Stimulated activated CD4-positive, alpha-beta T cell treated with anti-CD3 and anti-CD28 coated beads, TNF-alpha, amount 100 ng/mL, for 48 hours (primary cell): ENCODE measurements at regions not wholly inside any gene's neighbourhood (a gene's known extent, or its start where the extent isn't known, plus 50 kb on each side); places are given as distances from the start of the nearest gene placed in this dataset.
"Not testable (repeated sequence)": the region's sequence is repeated elsewhere in the genome, so short reads cannot be mapped to it uniquely, and the experiment has no call there.

ENCODE experiments used
- DNase-seq, 3 donors: peaks; one replicate each; pipeline ENCODE4 v3.0.0-alpha.2; 2020; ENCODE audit warnings: low read depth in 3 of 3

GRCh38 chr10:3879073-3879472, 94.1 kb upstream of the KLF6 start:
- no peak for DNase-seq

GRCh38 chr10:3877211-3878000, 92.4 kb upstream of the KLF6 start:
- no peak for DNase-seq

DNA sequence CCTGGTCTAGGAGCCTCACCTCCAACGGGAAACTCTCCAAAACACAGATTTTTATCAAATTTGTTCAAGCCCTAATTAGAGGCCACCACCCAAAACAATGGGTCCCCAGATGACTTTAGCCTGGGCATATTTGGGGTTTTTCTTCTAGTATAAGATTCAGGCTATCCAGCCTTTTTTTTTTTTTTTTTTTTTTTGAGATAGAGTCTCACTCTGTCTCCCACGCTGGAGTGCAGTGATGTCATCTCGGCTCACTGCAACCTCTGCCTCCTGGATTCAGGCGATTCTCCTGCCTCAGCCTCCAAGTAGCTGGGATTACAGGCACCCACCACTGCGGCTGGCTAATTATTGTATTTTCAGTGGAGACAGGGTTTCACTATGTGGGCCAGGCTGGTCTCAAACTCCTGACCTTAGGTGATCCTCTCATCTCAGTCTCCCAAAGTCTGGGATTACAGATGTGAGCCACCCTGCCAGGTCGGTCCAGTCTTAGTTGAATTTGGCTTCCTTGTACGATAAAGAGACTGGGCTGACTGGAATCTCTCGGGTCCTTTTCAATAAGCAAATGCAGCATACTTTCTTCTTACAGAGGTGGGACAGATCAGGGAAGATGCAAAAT, 91.4 kb upstream of the KLF6 start:
- no peak for DNase-seq

DNA sequence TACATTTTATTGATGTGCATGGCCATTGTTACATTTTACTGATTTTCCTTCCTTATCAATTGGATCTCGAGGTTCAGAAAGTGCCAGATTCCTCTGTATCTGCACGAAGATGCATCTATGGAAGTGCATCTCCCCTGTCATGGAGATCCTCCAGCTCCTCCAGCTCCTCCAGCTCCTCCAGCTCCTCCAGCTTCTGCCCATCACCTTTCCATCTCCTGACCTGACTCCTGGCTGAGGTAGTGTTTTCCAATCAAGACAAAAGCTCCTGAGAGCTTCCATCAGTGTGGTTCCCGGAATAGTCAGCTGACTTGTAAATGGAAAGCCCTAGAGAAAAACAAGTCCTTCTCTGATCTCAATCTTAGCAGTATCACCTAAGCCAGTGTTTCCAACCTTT, 90.8 kb upstream of the KLF6 start:
- DNase-seq = no peak

DNA sequence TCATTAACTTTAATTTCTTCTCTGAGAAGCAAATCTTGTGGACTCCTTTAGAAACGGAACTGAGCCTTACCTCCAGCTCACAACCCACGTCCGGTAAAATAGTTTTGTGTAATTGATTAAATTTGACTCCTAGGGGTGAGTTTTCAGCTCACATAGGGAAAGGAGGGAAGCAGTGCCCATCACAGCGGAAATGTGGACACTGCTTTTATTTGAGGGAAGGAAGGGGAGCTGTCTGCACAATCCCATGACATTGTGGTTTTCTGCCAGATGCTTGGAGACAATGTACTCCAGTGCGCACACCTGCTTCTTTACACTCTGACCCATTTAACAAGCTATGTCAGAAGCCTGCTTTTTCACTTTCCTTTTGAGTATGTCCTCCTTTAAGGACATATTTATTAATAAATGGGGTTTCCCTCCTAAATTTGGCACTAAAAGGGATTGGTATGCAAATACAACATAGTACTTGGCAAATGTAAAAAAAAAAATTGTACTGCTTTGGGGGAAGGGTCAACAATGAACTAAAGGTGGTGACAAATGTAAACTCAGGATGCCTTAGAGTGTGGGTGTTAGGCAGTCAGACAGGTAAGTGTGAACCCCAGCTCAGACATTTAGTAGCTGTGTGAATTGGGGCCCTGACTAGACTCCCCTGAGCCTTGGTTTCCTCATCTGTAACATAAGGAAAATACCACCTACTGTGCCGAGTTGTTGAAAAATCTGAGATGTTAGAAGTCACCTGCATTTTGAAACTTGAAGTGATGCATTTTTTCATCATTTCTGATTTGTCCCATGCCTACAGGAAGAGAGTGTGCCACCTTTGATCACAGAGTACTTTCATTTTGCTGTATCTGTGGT, 90.2 kb upstream of the KLF6 start:
- no peak for DNase-seq

DNA sequence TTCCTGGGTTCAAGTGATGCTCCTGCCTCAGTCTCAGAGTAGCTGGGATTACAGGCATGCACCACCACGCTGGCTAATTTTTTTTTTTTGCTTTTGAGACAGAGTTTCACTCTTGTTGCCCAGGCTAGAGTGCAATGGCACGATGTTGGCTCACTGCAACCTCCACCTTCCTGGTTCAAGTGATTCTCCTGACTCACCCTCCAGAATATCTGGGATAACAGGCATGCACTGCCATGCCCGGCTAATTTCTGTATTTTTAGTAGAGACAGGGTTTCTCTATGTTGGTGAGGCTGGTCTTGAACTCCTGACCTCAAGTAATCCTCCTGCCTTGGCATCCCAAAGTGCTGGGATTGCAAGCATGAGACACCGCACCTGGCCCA, 89.6 kb upstream of the KLF6 start:
- not testable (repeated sequence) for DNase-seq

DNA sequence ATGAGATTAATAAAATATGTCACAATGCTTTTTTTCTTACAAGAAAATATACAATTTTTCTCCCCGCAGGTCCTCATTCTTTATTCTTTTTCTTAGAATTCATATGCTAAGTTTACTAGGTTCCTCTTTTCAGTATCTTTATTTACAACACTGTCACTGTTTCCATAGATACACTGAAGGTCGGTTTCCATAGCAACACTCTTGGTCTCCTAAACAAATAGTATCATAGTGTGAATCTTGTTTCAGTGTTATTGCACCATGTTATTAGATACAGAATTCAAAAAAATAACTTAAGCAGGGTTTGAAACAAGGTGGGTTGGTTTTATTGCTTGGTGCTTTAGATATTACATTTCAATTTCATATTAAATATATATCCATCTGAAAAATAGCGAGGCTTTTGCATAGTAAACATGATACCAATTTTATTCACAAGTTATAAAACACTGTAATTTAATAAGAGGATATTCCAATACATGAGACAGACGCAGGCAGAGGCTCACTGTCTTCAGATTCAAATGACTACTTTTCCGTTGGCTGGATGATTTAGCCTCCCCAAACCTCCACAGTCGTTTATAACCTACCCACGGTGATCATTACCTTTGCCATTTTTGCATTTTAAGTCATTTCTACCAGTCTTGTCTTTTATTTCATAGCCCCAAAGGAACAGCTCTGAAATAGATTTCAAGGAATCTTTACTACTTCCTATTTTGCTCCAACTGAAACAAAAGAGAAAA, 88.9 kb upstream of the KLF6 start:
- DNase-seq = no peak

DNA sequence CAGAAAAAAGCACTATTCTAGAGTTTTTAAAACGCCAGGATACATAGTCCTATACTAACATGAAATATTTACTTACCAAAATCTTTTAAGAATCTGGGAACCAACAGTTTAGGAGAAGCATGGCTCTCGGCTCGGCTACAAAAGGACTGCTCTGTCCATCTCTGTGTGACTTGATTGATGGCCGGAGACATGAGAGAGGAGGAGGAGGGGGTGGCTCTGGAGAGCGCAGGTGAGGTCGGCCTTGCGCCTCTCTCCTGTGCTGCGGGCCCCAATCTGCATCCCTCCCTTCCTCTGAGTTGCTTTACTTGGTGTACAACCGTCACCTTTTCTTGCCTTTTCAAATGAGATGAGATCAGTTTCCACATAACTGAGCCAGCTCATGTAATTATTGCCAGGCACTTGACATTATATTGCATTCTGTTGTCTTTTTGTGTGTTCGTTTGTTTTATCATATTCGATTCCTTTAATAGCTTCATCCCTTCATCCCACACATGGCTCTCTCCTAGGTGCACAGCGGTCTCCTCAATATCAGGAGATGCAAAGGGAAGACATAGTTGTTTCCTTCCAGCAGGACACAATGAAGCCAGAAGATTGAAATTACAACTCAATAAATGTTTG, 87.8 kb upstream of the KLF6 start:
- no peak for DNase-seq

DNA sequence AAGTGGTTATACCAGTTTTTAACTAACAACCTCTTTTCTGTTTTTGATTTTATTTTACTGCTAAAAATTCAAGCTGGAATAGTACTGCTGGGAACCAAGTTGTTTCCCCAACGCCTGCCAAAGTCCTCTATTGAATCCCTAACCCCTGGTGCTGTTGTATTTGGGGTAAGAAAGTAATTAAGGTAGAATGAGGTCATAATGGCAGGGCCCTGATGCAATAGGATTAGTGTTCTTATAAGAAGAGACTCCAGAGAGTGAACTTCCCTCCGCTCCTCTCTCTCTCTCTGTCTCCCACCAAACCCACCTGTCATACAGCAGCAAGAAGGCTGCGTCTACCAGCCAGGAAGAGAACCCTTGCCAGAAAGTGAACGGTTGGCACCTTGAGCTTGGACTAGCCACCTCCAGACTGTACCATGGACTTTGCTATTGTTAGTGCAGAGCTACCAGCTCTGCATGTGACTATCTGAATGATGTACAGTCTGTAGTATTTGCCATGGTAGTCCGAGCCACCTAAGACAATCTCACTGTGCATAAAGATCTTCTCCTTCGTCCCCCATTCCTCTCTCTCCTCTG, 86.5 kb upstream of the KLF6 start:
- no peak for DNase-seq

- no peak for DNase-seq
Observed at GRCh38 chr10:3869036-3869435, 84.0 kb upstream of the KLF6 start.

- DNase-seq = no peak
Observed at GRCh38 chr10:3868271-3868664, 83.3 kb upstream of the KLF6 start.

- DNase-seq = no peak
Observed at GRCh38 chr10:3867454-3868270, 82.7 kb upstream of the KLF6 start.

DNA sequence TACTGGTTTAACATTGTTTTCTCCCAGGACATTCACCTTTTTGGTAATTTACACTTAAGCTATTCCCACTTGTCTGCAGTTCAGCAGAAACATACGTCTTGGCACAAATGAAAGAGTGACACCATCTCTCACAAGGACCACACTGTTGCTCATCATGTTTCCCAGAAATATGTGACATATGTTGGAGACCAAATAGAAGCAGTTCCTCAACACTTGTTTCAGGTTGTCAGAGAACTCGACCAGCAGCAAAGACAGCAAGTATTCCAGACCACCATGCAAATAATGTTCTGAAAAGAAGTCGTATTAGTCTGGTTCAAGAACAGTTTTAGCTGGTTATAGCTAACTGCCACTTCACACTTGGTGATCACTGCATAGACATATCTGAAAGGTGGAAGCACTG, 81.3 kb upstream of the KLF6 start:
- no peak for DNase-seq

DNA sequence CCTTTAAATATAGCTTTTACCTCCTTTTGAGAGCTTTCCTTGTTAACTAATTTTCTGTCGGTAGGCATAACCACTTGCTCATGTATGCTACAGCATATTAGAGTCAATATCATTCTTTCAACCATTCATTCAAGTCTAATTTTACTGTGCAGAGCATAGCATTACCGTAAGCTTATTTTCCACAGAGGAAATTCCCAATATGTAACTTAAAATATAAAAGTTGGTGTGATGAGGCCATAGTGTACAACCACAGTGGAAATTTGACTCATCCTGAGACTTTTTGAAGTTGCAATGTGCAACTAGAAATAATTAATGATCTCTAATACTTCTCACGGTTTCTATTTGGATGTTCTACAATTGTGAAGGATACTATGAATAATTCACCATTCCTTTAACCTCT, 80.6 kb upstream of the KLF6 start:
- DNase-seq = no peak

- DNase-seq = no peak
Observed at GRCh38 chr10:3861795-3862194, 76.8 kb upstream of the KLF6 start.

DNA sequence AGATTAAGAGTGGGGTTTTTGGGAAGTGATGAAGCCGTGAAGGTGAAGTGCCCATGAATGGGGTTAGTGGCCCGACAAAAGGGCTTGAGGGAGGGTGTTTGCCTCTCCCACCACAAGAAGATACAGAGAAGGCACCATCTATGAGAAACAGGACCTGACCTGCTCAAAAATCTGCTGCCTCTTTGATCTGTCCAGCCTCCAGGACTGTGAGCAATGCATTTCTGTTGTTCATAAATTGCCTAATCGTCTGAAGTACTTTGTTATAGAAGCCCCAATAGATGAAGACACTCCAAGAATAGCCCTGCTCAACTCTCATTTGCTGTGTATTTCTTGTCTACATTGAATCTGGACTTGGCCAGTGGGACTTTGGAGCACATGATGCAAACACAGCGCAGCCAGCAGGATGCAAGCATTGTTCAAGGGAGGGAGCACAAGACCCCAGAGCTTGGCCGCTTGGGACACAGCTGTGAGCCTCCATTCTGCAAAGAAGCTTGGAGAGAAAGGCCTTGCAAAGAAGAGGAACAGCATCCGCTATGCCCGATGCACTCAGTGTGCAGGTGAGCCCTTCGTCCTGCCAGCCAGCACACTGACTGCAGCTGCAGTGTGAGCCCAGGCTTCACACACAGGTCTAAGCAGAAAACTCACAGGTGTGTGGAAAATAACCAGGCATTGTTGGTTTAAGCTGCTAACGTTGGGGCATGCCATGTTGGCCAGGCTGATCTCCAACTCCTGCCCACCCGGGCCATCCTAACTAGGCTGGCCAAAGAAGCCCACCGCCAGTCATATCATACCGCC, 73.2 kb upstream of the KLF6 start:
- no peak for DNase-seq

GRCh38 chr10:3857318-3857717, 72.3 kb upstream of the KLF6 start:
- no peak for DNase-seq

DNA sequence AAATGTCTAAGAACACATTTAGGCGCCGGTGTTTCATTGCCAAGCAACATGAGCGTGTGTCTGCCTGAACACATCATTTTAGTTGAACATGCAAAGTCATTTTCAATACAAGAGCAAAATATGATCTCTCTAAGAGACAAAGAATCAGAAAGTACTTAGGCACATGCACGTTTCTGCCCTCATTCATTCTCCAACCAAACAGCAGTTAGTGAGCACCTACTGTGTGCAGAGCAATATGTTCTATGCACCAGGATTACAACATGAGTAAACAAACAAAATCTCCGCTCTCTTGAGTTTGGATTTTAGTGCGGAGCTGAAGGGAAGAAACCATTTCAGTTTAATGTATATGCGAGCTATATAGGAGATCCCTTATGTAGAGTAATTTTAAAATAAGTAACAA, 71.6 kb upstream of the KLF6 start:
- DNase-seq = no peak

DNA sequence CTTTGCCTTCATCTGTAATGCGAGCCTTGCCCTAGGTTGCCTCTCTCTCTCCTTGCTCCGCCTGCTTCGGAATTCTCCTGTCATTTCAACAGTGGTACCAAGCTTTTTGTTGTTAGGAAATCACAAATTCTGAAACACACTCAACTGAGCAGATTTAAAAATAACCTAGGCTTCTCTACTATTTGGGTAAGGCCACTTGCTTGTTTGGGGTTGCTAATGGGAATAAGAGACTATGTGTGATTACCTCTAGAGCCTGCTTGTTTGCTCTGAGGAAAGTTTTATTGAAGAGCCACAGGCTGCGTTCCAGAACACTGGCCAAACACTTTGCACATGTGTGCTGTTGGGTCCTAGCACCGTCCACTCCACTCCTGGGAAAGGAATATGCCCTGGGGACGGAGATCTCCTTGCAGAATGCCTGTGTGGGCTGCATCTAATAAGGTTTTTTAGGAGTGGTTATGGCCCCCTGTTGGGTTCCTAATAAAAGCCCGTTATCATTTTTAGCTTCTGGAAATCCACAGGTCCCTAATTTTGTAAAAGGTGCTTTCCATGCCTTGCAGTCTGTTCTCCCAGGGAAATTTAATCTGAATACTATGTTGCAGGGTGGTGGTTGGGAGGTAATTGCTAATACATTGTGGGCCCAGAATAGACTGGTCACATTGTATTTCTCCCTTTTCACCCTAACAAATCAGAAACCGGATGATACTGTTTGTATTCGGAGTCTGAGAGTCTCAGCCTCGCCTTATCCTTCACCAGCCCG, 68.7 kb upstream of the KLF6 start:
- DNase-seq = no peak
